Upper lobe of right lung (tissue), 1 donor: ENCODE measurements at regions not wholly inside any gene's neighbourhood (a gene's known extent, or its start where the extent isn't known, plus 50 kb on each side); places are given as distances from the start of the nearest gene placed in this dataset.

Experiments used
- ATAC-seq: fragments of 200-7000 bp; cut with Tn5 transposase; one replicate; pipeline ENCODE4 v1.9.1; 2020; ENCODE audit warnings: mild to moderate bottlenecking, moderate library complexity
- DNase-seq: peaks from one replicate; pipeline ENCODE4 v3.0.0-alpha.2; 2020
- H3K27ac ChIP-seq: fragments of 200-600 bp; one replicate; pipeline ENCODE4 v1.8.0; 2022
- H3K27me3 ChIP-seq: fragments of 200-600 bp; one replicate; pipeline ENCODE4 v1.8.0; 2022; ENCODE audit warnings: mild to moderate bottlenecking
- H3K36me3 ChIP-seq: fragments of 200-600 bp; one replicate; pipeline ENCODE4 v1.8.0; 2022
- H3K4me1 ChIP-seq: fragments of 200-600 bp; one replicate; pipeline ENCODE4 v1.8.0; 2022
- H3K4me3 ChIP-seq: fragments of 200-600 bp; one replicate; pipeline ENCODE4 v1.8.0; 2022; ENCODE audit warnings: mild to moderate bottlenecking
- H3K9me3 ChIP-seq: fragments of 200-600 bp; one replicate; pipeline ENCODE4 v1.8.0; 2022
- CTCF ChIP-seq: fragments of 200-600 bp; IDR thresholded peaks from one replicate; pipeline ENCODE4 v1.8.0; 2022; ENCODE audit warnings: antibody characterized with exemption
- intact Hi-C: fragments of 100-400 bp; cut with DNase I; formaldehyde crosslinking; loops from one replicate; pipeline ENCODE4 v1.11.0; 2022
- donor health status: DM: no; HTN: yes; CAD: no; lungs with severe emphysema.

GRCh38 chr12:84685379-84685778 lies 227.2 kb downstream of the SLC6A15 start:
- ATAC-seq, result no peak
- no peak for DNase-seq

DNA sequence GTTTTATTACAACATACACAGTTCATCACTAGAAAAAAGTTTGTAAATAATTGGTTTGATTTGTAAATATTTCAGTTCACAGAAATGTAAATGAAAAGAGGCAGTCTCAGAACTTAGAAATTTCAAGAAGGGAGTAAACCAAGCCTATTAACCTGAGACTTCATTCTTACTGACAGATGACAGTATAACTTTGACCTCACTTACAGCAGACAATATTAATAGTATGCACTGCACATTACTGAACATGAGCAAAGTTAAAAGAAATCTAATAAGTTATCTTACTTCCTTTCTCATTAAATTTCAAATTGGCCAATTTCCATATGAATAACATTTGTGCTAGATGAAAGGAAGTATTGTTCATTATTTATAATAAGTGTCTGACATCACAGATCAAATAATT lies 235.8 kb downstream of the SLC6A15 start:
- intact Hi-C loops, result no loop called here
- Histone ChIP-seq H3K36me3 (no peaks in the 10 kb centered on the region), H3K4me1 (no peaks in the 10 kb centered on the region), H3K9me3 (no peaks in the 10 kb centered on the region), H3K27ac (no peak overlapping the region), H3K4me3 (no peak overlapping the region), H3K27me3 (no peaks in the 10 kb centered on the region)
- TF ChIP-seq CTCF, result no peak
- no peak for DNase-seq
- ATAC-seq, result no peak

More at GRCh38 chr12:84685379-84685778, 227.2 kb downstream of the SLC6A15 start:
- intact Hi-C loops, result no loop called here
- TF ChIP-seq CTCF, result no peak
- Histone ChIP-seq H3K27me3 (no peaks in the 10 kb centered on the region), H3K27ac (no peak overlapping the region), H3K36me3 (no peaks in the 10 kb centered on the region), H3K4me3 (no peak overlapping the region), H3K9me3 (no peaks in the 10 kb centered on the region), H3K4me1 (no peaks in the 10 kb centered on the region)

GRCh38 chr12:84661786-84662185 lies 250.8 kb downstream of the SLC6A15 start:
- Histone ChIP-seq H3K4me1 (no peaks in the 10 kb centered on the region), H3K27ac (no peak overlapping the region), H3K36me3 (no peaks in the 10 kb centered on the region), H3K27me3 (no peaks in the 10 kb centered on the region), H3K4me3 (no peak overlapping the region), H3K9me3 (no peaks in the 10 kb centered on the region)
- DNase-seq (no peak), ATAC-seq (no peak)
- no peak for TF ChIP-seq CTCF
- intact Hi-C loops, result no loop called here

- intact Hi-C loops, result no loop called here
- TF ChIP-seq CTCF, result no peak
- Histone ChIP-seq H3K9me3 (no peaks in the 10 kb centered on the region), H3K4me1 (no peaks in the 10 kb centered on the region), H3K4me3 (no peak overlapping the region), H3K36me3 (no peaks in the 10 kb centered on the region), H3K27ac (no peak overlapping the region), H3K27me3 (no peaks in the 10 kb centered on the region)
- ATAC-seq (no peak), DNase-seq (no peak)
These were observed 252.5 kb downstream of the SLC6A15 start for GRCh38 chr12:84660139-84660538.

GRCh38 chr12:84658877-84659276 lies 253.7 kb downstream of the SLC6A15 start:
- DNase-seq, result no peak
- no peak for TF ChIP-seq CTCF
- H3K4me3 ChIP-seq, result no peak overlapping the region
- no peak for ATAC-seq
- H3K9me3 ChIP-seq, result no peaks in the 10 kb centered on the region
- no peaks in the 10 kb centered on the region for H3K36me3 ChIP-seq
- no peaks in the 10 kb centered on the region for H3K27me3 ChIP-seq
- intact Hi-C loops, result no loop called here
- no peak overlapping the region for H3K27ac ChIP-seq
- no peaks in the 10 kb centered on the region for H3K4me1 ChIP-seq

- H3K36me3 ChIP-seq, result no peaks in the 10 kb centered on the region
- H3K27me3 ChIP-seq, result no peaks in the 10 kb centered on the region
- intact Hi-C loops, result no loop called here
- DNase-seq (no peak), ATAC-seq (no peak)
- TF ChIP-seq CTCF, result no peak
- H3K4me1 ChIP-seq, result no peaks in the 10 kb centered on the region
- H3K27ac ChIP-seq, result no peak overlapping the region
- H3K4me3 ChIP-seq, result no peak overlapping the region
- H3K9me3 ChIP-seq, result no peaks in the 10 kb centered on the region
These were observed 255.9 kb downstream of the SLC6A15 start for GRCh38 chr12:84656705-84657104.
